Subcutaneous abdominal adipose tissue (tissue), 5 donors: ENCODE measurements at regions not wholly inside any gene's neighbourhood (a gene's known extent, or its start where the extent isn't known, plus 50 kb on each side); places are given as distances from the start of the nearest gene placed in this dataset.
"Not testable (repeated sequence)": the region's sequence is repeated elsewhere in the genome, so short reads cannot be mapped to it uniquely, and the experiment has no call there.

Experiments used
- H3K27ac ChIP-seq: one replicate; pipeline ENCODE4 v1.7.0; 2013; ENCODE audit warnings: low read depth, mild to moderate bottlenecking, inconsistent platforms, low read length, moderate library complexity
- H3K27me3 ChIP-seq, 5 donors: one replicate each; pipeline ENCODE4 v1.7.0; 2013; ENCODE audit warnings: low read length in 5 of 5, inconsistent platforms in 1 of 5; ENCODE audit not compliant: control insufficient read depth in 5 of 5, insufficient read depth in 4 of 5
- H3K36me3 ChIP-seq, 5 donors: one replicate each; pipeline ENCODE4 v1.7.0; 2013; ENCODE audit warnings: low read length in 5 of 5; ENCODE audit not compliant: control insufficient read depth in 5 of 5, insufficient read depth in 5 of 5
- H3K4me1 ChIP-seq, 5 donors: one replicate each; pipeline ENCODE4 v1.7.0; 2013; ENCODE audit warnings: low read length in 5 of 5, mild to moderate bottlenecking in 3 of 5, moderate library complexity in 1 of 5; ENCODE audit not compliant: control insufficient read depth in 5 of 5, insufficient read depth in 5 of 5
- H3K4me3 ChIP-seq, 5 donors: one replicate each; pipeline ENCODE4 v1.7.0; 2013; ENCODE audit warnings: low read length in 5 of 5, low read depth in 1 of 5
- H3K9ac ChIP-seq, 5 donors: one replicate each; pipeline ENCODE4 v1.7.0; 2013; ENCODE audit warnings: low read length in 5 of 5, mild to moderate bottlenecking in 4 of 5, moderate library complexity in 3 of 5
- H3K9me3 ChIP-seq, 5 donors: one replicate each; pipeline ENCODE4 v1.7.0; 2013; ENCODE audit warnings: low read length in 5 of 5; ENCODE audit not compliant: control insufficient read depth in 5 of 5
- donor health status: healthy.
- donor health status: healthy.
- donor health status: healthy.
- donor health status: healthy.
- donor health status: healthy.

DNA sequence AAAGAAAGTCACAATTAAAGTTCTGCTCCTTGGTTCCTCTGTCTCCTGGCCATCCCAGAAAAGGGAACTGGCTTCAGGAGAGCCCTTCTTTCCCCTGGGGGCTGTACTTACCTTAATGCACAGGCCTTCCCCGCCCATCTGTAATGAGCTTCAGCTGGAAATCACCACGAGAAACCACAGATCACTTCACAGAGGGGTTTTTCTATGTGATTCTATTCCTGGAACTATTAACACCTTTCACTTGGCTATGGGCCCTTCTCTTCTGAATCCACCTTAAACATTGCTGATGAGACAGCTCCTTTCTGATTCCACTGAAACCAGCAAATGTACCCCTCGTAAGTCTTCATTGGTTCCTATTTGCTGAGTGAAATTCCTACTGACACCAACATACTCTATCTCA, 80.7 kb downstream of the FOXF2 start:
- Histone ChIP-seq H3K36me3 (no peaks in the 10 kb centered on the region), H3K9me3 (no peaks in the 10 kb centered on the region), H3K27ac (no peak overlapping the region), H3K4me3 (no peak overlapping the region), H3K27me3 (peaks cover 0 to 12% (median 4%) of the 10 kb centered on the region in 5 donors), H3K9ac (no peak overlapping the region), H3K4me1 (no peaks in the 10 kb centered on the region)

GRCh38 chr6:1472643-1473042, 83.3 kb downstream of the FOXF2 start:
- Histone ChIP-seq H3K36me3 (no peaks in the 10 kb centered on the region), H3K27me3 (peaks cover 0 to 12% (median 4%) of the 10 kb centered on the region in 5 donors), H3K9ac (no peak overlapping the region), H3K9me3 (no peaks in the 10 kb centered on the region), H3K4me1 (no peaks in the 10 kb centered on the region), H3K27ac (no peak overlapping the region), H3K4me3 (no peak overlapping the region)

DNA sequence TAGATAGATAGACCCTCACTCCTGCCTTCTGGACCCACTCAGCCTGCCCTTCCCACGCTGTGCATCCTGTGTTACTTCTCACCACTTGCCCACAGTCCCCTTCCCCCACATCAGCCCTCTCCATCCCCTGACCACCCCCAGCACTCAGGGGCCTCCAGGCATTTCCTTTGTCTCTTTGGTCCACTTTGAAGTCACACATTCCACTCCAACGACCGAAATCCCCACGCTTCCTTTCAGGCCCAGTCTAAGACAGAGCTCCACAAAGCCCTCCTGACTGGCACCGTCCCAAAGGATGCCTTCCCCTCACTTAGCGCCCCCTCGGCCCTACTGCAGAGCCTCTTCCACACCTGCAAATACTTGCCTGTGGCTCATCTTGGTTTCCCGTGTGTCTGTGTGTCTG, 83.8 kb downstream of the FOXF2 start:
- peaks cover 0 to 12% (median 4%) of the 10 kb centered on the region in 5 donors for H3K27me3 ChIP-seq
- no peak overlapping the region for H3K27ac ChIP-seq
- no peaks in the 10 kb centered on the region for H3K36me3 ChIP-seq
- H3K9me3 ChIP-seq, result no peaks in the 10 kb centered on the region
- H3K9ac ChIP-seq, result no peak overlapping the region
- no peaks in the 10 kb centered on the region for H3K4me1 ChIP-seq
- H3K4me3 ChIP-seq, result no peak overlapping the region

DNA sequence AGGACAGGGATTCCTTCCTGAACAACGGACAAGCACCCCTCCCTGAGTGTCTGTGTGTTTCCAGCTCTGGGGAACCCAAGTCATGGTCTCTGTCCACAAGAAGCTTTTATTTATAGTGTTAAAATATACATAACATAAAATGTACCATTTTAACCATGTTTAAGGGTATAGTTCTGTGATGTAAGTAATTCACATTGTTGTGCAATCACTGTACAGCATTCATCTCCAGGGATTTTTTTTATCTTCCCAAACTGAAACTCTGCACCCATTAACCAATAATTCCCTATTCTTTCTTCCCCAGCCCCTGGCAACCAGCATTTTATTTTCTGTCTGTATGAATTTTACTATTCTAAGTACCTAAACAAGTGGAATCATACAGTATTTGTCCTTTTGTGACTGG, 84.2 kb downstream of the FOXF2 start:
- Histone ChIP-seq H3K27me3 (peaks cover 0 to 12% (median 4%) of the 10 kb centered on the region in 5 donors), H3K9ac (no peak overlapping the region), H3K36me3 (no peaks in the 10 kb centered on the region), H3K4me3 (no peak overlapping the region), H3K9me3 (no peaks in the 10 kb centered on the region), H3K27ac (no peak overlapping the region), H3K4me1 (no peaks in the 10 kb centered on the region)

GRCh38 chr6:1474205-1474604, 84.8 kb downstream of the FOXF2 start:
- Histone ChIP-seq H3K4me1 (no peaks in the 10 kb centered on the region), H3K9me3 (no peaks in the 10 kb centered on the region), H3K27ac (no peak overlapping the region), H3K9ac (no peak overlapping the region), H3K27me3 (peaks cover 0 to 7% (median 4%) of the 10 kb centered on the region in 5 donors), H3K36me3 (no peaks in the 10 kb centered on the region), H3K4me3 (no peak overlapping the region)

DNA sequence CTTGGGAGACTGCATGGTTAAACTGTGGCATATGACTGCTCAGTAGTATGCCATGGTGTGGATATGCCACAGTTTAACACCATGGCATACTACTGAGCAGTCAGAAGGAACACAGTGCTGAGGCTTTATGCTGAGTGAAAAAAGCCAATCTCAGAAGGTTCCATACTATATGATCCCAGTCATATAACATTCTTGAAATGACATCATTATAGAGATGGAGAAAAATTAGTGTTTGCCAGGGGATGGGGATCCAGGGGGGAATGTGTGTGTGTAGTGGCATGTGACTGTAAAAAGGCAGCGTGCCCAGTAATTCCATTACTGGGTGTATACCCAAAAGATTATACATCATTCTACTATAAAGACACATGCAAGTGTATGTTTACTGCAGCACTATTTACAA, 85.8 kb downstream of the FOXF2 start:
- H3K27ac ChIP-seq, result no peak overlapping the region
- no peaks in the 10 kb centered on the region for H3K9me3 ChIP-seq
- H3K9ac ChIP-seq, result no peak overlapping the region
- H3K4me1 ChIP-seq, result no peaks in the 10 kb centered on the region
- peaks cover 0 to 7% (median 4%) of the 10 kb centered on the region in 5 donors for H3K27me3 ChIP-seq
- H3K4me3 ChIP-seq, result no peak overlapping the region
- no peaks in the 10 kb centered on the region for H3K36me3 ChIP-seq

DNA sequence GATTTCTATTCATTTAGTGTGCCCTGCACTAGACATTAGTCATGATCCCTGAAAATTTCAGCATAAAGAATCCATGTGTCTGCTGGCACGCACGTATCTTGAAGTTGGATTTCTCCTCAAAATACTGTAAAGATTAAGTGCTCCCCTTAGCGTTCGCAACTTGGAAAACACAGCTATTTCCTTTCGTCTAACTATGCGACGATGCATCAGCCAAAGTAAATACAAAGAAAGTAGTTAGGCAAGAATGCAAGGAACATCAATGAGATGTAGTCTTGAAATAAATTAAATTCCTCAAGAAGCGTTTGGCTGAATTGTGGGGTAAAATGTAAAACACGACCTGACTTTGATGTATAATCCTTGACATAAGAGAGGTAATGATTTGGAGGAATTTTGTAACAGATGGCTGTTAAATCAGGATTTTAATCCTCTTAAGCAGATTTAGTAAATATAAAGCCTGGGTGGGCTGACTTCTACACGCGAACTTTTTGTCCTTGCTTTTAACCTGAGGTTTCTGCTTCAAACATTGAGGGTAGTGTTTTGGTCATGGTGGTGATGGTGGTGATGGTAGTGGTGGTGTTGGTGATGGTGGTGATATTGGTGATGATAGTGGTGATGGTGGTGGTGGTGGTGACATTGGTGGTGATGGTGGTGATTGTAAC, 88.2 kb downstream of the FOXF2 start:
- Histone ChIP-seq H3K27ac (no peak overlapping the region), H3K4me1 (no peaks in the 10 kb centered on the region), H3K9me3 (no peaks in the 10 kb centered on the region), H3K27me3 (peaks cover 0 to 7% (median 0%) of the 10 kb centered on the region in 5 donors), H3K9ac (no peak overlapping the region), H3K4me3 (no peak overlapping the region), H3K36me3 (no peaks in the 10 kb centered on the region)

DNA sequence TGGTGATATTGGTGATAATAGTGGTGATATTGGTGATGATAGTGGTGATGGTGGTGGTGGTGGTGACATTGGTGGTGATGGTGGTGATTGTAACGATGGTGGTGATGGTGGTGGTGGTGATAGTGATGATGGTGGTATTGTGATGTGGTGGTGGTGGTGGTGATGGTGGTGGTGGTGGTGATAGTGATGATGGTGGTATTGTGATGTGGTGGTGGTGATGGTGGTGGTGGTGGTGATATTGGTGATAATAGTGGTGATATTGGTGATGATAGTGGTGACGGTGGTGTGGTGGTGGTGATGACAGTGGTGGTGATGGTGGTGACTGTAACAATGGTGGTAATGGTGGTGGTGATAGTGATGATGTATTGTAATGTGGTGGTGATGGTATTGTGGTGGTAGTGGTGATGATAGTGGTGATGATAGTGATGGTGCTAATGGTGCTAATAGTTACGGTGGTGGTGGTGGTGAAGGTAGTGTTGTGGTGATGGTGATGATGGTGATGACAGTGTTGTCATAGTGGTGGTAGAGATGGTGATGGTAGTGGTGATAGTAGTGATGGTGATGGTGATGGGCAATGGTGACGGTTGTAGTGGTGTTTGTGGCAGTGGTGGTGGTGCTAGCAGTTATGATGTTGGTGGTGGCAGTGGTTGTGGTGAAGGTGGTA, 88.9 kb downstream of the FOXF2 start:
- H3K9ac ChIP-seq, H3K36me3 ChIP-seq, H3K4me1 ChIP-seq, H3K27me3 ChIP-seq, H3K4me3 ChIP-seq, H3K27ac ChIP-seq, H3K9me3 ChIP-seq: not testable (repeated sequence)

DNA sequence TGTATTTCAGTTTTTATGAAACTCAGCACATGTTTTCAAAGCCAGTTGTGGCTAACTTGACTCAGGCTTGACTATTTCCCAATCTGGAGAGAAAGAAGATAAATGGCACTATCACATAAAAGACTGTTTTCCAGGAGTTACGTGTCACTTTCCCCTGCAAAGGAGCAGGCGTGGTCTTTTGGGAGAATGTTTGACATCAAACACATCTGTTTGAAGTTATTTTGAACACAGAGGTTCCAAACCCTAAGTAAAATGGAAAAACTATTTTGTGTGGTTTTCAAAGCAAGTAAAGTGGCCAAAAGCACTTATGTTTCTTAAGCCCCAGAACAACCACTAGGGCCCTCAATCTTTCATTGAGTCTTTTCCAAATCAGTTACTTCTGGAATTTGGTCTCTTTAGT, 89.7 kb downstream of the FOXF2 start:
- Histone ChIP-seq H3K27ac (no peak overlapping the region), H3K9me3 (no peaks in the 10 kb centered on the region), H3K36me3 (no peaks in the 10 kb centered on the region), H3K27me3 (peaks cover 0 to 7% (median 0%) of the 10 kb centered on the region in 5 donors), H3K4me1 (no peaks in the 10 kb centered on the region), H3K9ac (no peak overlapping the region), H3K4me3 (no peak overlapping the region)

DNA sequence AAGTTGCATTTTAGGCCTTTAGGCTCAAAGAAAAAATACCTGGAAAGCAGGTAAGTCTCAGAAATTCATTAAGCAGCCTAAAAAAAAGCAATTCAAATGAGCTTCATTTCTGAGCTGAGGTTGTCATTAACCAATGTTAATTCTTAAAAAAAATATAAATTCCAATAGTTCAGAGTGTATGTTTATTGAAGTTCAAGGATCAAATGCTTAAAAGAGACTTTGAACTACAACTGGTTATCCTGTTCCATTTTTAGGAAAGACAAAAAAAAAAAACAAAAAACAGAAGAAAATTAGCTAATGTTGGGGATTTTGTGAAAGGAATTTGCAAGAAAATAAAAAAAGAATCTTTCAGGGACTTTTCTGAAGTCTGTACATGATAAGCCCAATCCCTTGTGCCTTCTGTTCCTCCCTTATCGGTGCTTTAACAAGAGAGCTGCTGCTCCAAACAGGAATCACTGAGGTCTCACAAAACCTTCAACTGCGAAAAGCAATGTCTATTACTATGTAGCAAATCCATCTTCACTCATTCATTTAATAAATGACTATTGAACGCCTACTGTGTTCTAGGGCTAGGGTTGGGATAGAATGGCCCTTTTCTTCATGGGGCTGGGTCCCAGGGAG, 90.3 kb downstream of the FOXF2 start:
- H3K27ac ChIP-seq, result no peak overlapping the region
- H3K27me3 ChIP-seq, result peaks cover 0 to under 1% (median 0%) of the 10 kb centered on the region in 5 donors
- H3K4me1 ChIP-seq, result no peaks in the 10 kb centered on the region
- H3K9ac ChIP-seq, result no peak overlapping the region
- no peaks in the 10 kb centered on the region for H3K36me3 ChIP-seq
- H3K4me3 ChIP-seq, result no peak overlapping the region
- H3K9me3 ChIP-seq, result no peaks in the 10 kb centered on the region
